HG03442 (cell line): ENCODE measurements at regions not wholly inside any gene's neighbourhood (a gene's known extent, or its start where the extent isn't known, plus 50 kb on each side); places are given as distances from the start of the nearest gene placed in this dataset.
"Not testable (repeated sequence)": the region's sequence is repeated elsewhere in the genome, so short reads cannot be mapped to it uniquely, and the experiment has no call there.

Experiments used
- ATAC-seq: cut with Tn5 transposase; IDR thresholded peaks from one replicate; pipeline ENCODE4 v1.9.1; 2021; ENCODE audit warnings: mild to moderate bottlenecking, moderate library complexity; ENCODE audit not compliant: unreplicated experiment

DNA sequence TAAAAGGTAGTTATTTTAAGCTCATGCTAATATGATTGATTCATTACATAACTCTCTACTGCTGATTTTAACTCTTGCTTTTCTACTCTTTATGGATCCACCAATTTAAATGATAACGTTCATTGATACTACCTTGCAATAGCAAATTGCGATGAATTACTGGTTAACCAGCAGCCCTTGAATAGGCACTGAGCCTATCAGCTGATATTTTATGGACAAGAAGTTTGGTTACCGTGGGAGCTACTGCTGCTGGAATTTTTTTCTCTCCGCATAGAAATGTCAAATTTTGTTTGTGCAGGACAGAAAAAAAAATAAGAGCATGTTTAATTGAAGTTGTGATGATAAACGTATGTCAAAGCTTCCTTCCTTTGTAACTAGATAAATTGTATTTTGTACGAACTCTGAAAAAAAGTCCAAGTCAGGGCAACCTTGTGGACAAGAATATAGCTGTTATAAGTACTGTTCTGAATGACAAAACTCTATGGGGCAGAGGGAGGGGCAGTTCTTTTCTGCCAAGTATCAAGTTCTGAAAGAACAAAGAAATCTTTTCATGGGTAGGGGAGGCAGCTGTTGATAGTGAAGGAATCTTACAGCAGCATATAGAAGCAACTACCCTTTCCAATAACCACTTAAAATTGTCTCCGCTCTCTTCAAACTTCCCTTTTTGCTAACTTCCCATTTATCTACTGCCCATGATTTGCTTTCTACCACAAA is 434.9 kb upstream of the PABPC4L start:
- no peak for ATAC-seq

- no peak for ATAC-seq
Observed at GRCh38 chr4:134634301-134634700, 432.7 kb upstream of the PABPC4L start.

DNA sequence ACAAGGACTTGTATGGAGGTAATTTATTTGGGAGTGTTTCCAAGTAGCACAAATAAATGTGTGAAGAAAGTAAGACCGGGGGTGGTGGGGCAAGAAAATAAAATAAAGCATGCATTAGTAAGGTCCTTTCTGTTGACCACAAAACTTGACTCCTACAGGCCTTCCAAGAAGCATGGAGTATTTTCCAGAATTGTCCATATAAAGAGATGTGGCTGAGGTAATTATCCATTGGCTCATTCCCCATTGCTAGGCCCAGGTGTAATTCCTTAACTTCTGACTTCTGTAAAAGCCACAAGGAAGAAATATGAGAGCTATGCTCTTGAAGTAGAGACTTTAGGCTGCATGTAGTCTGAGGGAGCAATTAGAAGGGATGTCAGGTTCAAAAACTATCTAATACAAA is 430.5 kb upstream of the PABPC4L start:
- ATAC-seq = no peak

GRCh38 chr4:134628066-134628465 is 426.5 kb upstream of the PABPC4L start:
- no peak for ATAC-seq

GRCh38 chr4:134627366-134627765 is 425.8 kb upstream of the PABPC4L start:
- ATAC-seq = no peak

GRCh38 chr4:134624365-134624764 is 422.8 kb upstream of the PABPC4L start:
- no peak for ATAC-seq

DNA sequence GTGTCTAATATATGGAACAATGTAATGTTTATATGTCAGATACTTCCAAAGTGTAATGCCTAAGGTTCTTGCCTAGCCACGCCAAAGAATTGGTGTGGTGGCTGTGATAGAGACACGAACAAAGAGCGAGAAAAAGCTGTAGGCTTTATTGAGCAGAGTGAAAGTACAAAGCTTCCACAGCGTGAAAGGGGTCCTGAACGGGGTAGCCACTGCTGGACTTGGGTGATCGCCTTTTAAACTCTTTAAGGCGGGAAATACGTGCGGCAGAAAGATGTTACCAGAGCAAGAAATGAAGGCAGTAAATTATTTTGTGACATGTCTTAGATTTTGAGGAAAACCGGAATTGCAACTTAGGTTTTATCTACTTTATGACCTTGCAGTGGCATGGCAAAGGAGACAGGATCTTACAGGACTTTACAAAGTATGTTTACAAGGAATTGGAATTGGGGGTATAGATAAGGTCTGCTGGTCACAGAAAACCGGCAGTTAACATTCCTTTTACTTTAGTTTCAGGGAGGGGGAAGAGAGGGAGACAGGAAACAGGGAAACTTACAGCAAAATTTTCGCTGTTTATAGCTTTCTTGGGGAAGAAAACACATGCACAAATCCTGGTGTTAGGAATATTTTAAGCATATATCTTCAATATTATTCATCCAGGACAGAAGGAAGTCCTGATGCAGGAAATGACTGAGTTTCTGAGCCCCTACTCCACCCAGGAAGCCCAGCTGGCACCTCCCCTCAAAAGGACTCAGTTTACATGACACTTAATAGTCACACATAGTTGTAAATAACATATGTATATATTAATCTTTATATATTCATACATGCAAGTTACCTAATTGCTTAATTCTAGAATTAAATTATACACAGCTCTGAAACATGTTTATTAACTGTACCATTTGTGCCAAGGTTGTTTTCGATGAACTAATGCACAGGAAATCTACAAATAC is 421.3 kb upstream of the PABPC4L start:
- not testable (repeated sequence) for ATAC-seq

GRCh38 chr4:134622199-134622598 is 420.6 kb upstream of the PABPC4L start:
- ATAC-seq = no peak

DNA sequence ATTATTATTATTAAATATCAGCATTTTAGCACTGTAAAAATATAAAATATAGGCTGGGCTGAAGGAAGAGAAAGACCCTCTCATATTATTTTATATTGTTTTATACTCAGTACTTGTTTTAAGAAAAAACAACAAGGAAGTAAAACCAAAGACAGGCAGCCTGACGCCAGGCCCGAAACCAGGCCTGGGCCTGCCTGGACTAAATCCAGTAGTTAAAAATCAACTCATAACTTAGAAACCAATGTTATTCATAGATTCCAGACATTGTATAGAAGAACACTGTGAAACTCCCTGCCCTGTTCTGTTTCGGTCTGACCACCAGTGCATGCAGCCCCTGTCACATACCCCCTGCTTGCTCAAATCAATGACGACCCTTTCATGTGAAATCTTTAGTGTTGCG is 420.1 kb upstream of the PABPC4L start:
- not testable (repeated sequence) for ATAC-seq

DNA sequence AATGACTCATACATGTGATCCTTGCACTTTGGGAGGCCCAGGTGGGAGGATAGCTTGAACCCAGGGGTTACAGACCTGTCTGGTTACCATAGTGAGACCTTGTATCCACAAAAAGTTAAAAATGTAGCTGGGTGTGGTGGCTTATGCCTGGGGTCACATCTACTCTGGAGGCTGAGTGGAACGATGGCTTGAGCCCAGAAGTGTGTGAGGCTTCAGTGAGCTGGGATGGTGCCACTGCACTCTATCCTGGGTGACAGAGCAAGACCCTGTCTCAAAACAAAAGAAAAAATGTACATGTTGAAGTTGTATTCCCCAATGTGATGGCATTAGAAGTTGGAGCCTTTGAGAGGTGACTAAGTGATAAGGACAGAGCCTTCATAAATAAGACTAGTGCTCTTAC is 409.4 kb upstream of the PABPC4L start:
- no peak for ATAC-seq

DNA sequence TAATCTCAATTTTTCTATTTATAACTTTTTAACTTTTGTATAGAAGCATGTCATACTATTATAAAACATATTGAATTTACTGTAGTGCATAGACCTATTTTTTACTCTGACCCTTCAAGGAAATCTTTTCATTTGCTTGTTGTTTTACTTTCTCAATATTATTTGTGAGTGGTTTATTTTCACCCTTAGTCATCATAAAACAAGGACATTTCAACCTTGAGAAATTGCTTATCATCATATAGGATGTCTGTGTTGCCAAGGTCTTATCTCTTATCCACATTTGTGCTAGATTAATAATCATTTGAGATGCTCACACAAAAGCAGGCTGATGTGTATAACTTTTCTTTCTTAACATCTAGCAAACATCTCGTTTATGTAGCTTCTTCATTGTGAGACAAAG is 408.6 kb upstream of the PABPC4L start:
- ATAC-seq = no peak

DNA sequence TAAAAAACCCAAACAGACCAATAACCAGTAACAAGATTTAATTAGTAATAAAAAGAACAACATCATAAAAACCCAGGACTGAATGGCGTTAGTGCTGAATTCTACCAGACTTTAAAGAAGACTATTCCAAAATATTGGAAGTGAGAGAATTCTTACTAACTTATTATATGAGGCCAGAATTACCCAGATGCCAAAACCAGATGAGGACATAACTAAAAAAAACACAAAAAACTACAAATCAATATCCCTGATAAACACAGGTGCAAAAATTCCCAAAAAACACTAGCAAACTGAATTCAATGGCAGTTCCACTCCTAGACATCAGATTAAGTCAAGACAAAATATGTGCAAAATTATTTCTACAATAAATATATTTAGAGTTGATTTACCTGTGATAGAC is 400.1 kb upstream of the PABPC4L start:
- ATAC-seq = no peak

DNA sequence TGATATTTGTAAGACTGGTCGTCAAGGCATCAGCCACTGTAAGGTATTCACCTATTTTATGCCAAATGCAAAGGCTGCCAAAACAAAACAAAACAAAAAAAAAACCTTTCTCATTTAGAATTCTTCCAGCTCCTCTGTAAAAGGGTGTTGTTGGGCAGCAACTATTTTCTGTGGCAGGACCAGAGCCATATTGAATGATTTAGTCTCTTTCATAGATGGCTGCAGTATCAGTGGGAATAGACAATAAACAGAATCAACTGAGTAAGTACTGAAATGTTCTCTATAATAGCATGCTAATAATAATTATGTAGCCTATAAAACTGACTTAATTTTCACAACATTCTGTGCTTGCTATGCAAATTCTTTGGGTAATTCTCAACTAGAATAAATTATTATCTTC is 389.7 kb upstream of the PABPC4L start:
- ATAC-seq = no peak

- ATAC-seq = peak; percentile 78
Observed at GRCh38 chr4:134585972-134586371, 384.4 kb upstream of the PABPC4L start.

- ATAC-seq = no peak
Observed at GRCh38 chr4:134567461-134567860, 365.9 kb upstream of the PABPC4L start.

GRCh38 chr4:134560728-134561127 is 359.1 kb upstream of the PABPC4L start:
- no peak for ATAC-seq

DNA sequence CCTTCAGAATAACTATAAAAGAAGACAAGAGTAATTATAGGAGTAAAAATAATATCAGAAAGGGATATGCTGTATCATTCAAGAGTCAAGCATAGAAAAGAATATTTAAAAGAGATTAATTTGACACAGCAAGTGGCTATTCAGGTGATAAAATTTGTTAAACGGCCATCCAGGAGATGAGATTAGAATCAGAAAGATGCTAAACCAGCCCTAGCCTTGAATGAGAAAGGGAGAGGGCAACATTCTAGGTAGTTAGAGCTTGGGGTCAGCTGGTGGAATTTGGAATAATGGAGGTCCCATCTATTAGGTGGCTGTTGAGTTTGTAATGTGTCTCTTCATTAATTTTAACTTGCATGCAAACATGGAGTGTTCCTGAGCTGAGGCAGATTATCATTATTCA is 350.5 kb upstream of the PABPC4L start:
- ATAC-seq = no peak

DNA sequence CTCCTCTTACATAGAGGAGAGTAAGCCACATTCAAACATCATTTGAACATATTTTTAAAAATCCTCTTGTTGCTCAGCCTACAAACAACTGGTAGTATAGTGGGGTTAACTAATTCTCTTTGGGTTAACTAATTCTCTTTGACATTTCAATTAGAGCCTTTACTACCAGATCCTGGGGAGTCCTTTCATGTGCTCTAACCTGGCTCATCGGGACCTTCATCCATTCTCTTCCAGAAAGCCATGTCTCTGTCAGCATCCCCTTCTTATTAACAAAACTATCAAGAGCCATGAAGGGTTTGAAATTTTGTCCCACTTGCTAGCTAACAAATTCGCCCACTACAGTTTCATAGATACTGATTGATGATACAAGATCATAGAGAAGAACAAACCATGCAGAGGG is 349.8 kb upstream of the PABPC4L start:
- no peak for ATAC-seq

DNA sequence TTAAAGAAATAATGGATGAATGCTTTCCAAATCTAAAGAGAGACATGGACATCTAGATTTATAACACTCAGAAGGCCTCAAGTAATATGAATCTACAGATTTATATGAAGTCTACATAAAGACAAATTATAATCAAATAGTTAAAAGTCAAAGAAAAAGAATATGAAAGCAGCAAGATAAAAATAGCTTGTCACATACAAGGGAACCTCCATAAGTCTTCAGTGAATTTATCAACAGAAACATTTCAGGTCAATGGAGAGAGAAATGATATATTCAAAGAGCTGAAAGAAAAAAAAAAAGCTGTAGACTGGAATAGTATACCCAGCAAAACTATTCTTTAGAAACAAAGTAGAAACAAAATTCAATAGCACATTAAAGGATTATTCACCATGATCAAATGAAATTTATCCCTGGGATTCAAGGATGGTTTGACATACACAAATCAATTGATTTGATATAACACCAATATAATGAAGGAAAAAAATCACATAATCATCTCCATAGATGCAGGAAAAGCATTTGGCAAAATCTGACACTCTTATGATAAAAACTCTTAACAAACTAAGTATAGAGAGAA is 346.6 kb upstream of the PABPC4L start:
- ATAC-seq = no peak

DNA sequence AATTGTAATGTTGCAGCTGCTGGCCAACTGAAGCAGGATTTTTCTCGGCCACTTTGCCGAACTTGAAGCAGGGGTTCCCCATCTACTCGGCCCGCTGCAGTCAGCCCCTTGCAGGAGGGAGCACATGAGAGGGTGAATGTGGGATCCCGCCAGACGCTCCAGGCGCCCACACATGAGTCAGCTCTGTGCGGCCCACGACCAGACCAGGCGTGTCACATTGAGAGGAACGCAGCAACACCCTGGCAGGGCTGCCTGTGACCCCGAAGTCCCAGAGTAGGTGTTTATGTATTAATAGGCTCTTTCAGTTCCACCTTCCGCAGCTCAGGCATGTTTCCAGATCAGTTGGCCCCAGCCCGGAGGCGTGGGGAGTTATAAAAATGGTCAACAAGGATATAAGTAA is 344.7 kb upstream of the PABPC4L start:
- no peak for ATAC-seq

DNA sequence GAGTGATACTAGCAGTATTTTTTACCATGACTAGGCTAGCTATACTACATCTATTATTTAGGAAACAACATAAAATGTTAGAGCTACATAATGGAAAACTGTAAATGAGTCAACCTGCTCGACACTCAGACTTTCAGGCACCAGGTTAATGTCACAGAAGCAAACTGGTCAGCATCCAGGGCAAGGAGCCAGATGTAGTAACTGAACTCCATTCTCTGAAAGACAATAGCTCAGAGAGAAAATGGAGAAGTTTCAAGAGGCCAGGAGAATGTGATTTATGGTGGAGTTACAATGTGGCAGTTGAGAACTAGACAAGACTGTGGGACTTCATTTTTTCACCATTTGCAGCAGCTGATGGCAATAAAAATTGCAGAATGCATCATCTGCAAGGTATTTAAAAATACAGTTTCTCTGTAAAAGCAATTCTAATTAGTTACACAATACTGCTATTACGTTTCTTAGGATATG is 342.7 kb upstream of the PABPC4L start:
- no peak for ATAC-seq

GRCh38 chr4:134540588-134540987 is 339.0 kb upstream of the PABPC4L start:
- no peak for ATAC-seq
